Lower leg skin (tissue), 4 donors: ENCODE measurements at regions not wholly inside any gene's neighbourhood (a gene's known extent, or its start where the extent isn't known, plus 50 kb on each side); places are given as distances from the start of the nearest gene placed in this dataset.

Source experiments
- DNase-seq, 2 donors: peaks; one replicate each; pipeline ENCODE4 v3.0.0-alpha.2; 2019; ENCODE audit warnings: low spot score in 2 of 2
- H3K4me3 ChIP-seq: fragments of 200-600 bp; sonication (generic); 2 replicates; pipeline ENCODE4 v1.5.1; 2017; ENCODE audit warnings: mild to moderate bottlenecking, low read depth; ENCODE audit not compliant: poor library complexity, severe bottlenecking
- POLR2A ChIP-seq, 2 donors: fragments of 450-650 bp; IDR thresholded peaks; one replicate each; pipeline ENCODE4 v1.6.1; 2016 to 2017; ENCODE audit warnings: antibody characterized with exemption in 2 of 2, mild to moderate bottlenecking in 1 of 2, moderate library complexity in 1 of 2
- WGBS, 2 donors: methylation state at CpG; one replicate each; pipeline ENCODE4 v1.1.5; 2018; 5-methylcytosine and 5-hydroxymethylcytosine counted together
- intact Hi-C: fragments of 100-400 bp; cut with DNase I; formaldehyde crosslinking; loops from one replicate; pipeline ENCODE4 v1.15.0; 2023; ENCODE audit warnings: low total_unique reads
- TF ChIP-seq, protein P1 (sequence below), 3 donors: fragments of 450-650 bp; IDR thresholded peaks; one replicate each; pipeline ENCODE4 v1.5.1; 2016; ENCODE audit warnings: antibody characterized with exemption in 3 of 3, mild to moderate bottlenecking in 3 of 3, moderate library complexity in 2 of 3

DNA sequence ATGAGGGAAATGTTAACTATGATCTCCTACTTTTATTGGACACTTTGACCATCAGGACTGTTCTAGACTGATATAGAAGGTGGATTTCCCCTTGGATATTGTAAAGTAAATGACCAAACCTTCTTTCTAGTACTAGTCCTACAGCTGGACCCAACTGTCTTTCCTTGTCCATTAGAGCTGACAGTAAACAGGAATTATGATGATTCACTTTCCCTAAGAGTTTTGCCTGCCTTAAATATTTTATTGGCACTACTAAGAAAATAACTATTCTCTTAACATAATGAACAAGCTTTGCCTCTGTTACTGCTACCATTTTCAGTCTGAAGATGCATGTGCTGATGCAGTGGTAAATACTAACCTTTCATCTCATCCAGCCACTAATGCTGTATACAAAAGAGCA, 915.4 kb downstream of the CENPC start:
- intact Hi-C loops, result no loop called here
- no peak overlapping the region for H3K4me3 ChIP-seq
- TF ChIP-seq, protein P1, sequence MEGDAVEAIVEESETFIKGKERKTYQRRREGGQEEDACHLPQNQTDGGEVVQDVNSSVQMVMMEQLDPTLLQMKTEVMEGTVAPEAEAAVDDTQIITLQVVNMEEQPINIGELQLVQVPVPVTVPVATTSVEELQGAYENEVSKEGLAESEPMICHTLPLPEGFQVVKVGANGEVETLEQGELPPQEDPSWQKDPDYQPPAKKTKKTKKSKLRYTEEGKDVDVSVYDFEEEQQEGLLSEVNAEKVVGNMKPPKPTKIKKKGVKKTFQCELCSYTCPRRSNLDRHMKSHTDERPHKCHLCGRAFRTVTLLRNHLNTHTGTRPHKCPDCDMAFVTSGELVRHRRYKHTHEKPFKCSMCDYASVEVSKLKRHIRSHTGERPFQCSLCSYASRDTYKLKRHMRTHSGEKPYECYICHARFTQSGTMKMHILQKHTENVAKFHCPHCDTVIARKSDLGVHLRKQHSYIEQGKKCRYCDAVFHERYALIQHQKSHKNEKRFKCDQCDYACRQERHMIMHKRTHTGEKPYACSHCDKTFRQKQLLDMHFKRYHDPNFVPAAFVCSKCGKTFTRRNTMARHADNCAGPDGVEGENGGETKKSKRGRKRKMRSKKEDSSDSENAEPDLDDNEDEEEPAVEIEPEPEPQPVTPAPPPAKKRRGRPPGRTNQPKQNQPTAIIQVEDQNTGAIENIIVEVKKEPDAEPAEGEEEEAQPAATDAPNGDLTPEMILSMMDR (IDR thresholded peaks at IDR 0.05), result no peak
- TF ChIP-seq POLR2A (IDR thresholded peaks at IDR 0.05), result no peak
- DNase-seq, result no peak

DNA sequence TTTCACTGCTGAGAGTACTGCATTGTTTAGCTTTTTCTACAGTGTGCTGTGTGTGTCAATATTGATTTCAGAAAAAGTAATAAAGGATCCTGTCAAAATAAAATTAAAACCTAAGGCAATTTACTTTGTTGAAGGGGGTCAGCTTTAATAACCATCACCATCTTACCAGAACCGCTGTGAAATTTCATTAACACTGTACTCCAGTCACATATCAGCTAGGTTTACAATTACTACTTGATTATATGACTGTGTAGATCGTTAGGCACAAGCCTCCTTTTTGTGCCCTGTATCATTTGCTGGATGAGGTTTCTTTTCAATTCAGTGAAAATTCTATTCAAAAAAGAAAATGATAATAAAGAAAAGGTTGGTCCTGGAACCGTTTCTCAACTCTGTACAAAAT, 917.2 kb downstream of the CENPC start:
- no peak for DNase-seq
- TF ChIP-seq, protein P1 (IDR thresholded peaks at IDR 0.05), result no peak
- TF ChIP-seq POLR2A (IDR thresholded peaks at IDR 0.05), result no peak
- intact Hi-C loops, result no loop called here
- WGBS, 2 donors, result 67 to 73% methylated on average over 3 of the region's 3 CpGs
- no peak overlapping the region for H3K4me3 ChIP-seq

DNA sequence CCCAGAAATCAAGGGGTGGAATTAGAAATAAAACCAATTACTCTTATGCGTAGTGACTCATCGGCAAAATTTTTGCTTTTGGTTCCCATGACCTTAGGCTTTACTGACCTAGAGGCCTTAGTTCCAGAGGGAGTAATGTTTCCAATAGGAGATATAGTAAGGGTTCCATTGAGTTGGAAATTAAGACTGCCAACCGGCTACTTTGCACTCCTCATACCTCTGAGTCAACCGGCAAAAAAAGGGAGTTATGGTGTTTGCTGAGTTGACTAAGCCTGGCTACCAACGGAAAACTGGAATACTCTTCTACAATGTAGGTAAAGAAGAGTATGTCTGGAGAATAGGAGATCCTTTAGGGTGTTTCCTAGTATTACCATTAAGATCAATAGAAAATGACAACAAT, 919.8 kb downstream of the CENPC start:
- no peak overlapping the region for H3K4me3 ChIP-seq
- WGBS, 2 donors, result 85 to 95% methylated on average over 5 of the region's 5 CpGs
- TF ChIP-seq POLR2A (IDR thresholded peaks at IDR 0.05), result no peak
- TF ChIP-seq, protein P1 (IDR thresholded peaks at IDR 0.05), result no peak
- intact Hi-C loops, result no loop called here
- no peak for DNase-seq

DNA sequence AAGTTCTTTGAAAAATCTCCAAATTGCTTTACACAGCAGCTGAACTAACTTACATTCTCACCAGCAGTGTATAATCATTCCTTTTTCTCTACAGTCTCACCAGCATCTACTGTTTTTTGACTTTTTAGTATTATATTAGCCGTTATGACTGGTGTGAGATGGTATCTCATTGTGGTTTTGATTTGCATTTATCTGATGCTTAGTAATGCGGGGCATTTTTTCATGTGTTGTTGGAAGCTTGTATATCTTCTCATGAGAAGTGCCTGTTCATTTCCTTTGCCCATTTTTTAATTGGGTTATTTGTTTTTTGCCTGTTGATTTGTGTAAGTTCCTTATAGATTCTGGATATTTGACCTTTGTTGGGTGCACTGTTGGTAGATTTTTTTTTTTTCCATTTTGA, 931.7 kb downstream of the CENPC start:
- H3K4me3 ChIP-seq, result no peak overlapping the region
- TF ChIP-seq, protein P1 (IDR thresholded peaks at IDR 0.05), result no peak
- no peak for TF ChIP-seq POLR2A (IDR thresholded peaks at IDR 0.05)
- 84 to 87% methylated on average over 2 of the region's 2 CpGs for WGBS, 2 donors
- intact Hi-C loops, result no loop called here
- no peak for DNase-seq

DNA sequence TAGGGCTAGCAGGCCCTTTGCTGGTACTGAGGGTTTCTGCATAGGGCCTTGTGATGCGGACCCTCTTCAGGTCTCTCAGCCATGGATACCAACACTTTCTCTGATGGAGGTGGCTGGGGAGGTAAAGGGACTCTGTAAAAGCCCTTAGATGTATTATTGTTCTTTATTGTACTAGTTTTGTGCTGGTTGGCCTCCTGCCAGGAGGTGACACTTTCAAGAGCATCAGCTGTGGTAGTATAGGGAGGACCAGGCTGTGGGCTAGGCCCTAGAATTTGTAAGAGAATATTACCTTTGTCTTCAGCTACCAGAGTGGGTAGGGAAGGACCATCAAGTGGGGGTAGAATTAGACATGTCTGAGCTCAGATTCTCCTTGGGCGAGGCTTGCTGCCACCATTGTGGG, 936.3 kb downstream of the CENPC start:
- H3K4me3 ChIP-seq, result no peak overlapping the region
- intact Hi-C loops, result no loop called here
- TF ChIP-seq, protein P1 (IDR thresholded peaks at IDR 0.05), result no peak
- TF ChIP-seq POLR2A (IDR thresholded peaks at IDR 0.05), result no peak
- peak in 1 of 2 donors; percentile 63 for DNase-seq
- 88 to 97% methylated on average over 2 of the region's 2 CpGs for WGBS, 2 donors

DNA sequence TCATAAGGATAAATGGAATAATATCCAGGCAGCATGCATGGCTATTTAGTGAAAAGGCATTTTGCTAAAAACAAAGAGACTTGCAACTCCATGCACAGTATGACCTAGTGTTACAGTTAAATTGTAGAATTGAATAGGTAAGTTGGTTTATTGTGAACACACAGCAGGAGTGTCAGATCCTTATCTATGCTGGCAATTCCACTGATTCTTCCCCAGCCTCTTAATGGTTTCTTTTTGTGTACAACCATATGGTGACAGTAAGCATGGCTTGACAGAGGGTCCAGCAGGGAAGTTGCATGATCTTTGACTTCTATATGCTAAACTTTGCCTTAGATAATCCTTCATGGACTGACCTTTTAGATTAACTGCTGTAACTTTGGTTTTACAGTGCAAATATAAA, 936.6 kb upstream of the EPHA5 start:
- intact Hi-C loops, result no loop called here
- no peak overlapping the region for H3K4me3 ChIP-seq
- no peak for TF ChIP-seq POLR2A (IDR thresholded peaks at IDR 0.05)
- TF ChIP-seq, protein P1 (IDR thresholded peaks at IDR 0.05), result no peak
- DNase-seq, result no peak
